Nucleus accumbens (tissue), 56 donors: ENCODE measurements at regions not wholly inside any gene's neighbourhood (a gene's known extent, or its start where the extent isn't known, plus 50 kb on each side); places are given as distances from the start of the nearest gene placed in this dataset.

Experiments used
- DNase-seq, 56 donors: peaks; one replicate each; lab custom pipeline; 2025; lab: John Stamatoyannopoulos, UW

DNA sequence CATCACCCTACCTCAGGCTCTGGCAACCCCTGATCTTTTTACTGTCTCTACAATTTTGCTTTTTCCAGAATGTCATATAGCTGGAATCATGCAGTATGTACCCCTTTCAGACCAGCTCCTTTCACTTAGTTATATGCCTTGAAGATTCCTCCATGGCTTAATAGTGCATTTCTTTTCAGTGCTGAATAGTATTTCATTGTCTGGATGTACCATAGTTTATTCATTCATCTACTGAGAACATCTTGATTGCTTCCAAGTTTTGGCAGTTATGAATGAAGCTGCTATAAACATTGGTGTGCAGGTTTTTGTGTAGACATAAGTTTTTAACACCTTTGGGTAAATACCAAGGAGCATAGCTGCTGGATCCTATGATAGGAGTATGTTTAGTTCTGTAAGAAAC is 50.8 kb upstream of the ANP32A start:
- DNase-seq, result no peak

DNA sequence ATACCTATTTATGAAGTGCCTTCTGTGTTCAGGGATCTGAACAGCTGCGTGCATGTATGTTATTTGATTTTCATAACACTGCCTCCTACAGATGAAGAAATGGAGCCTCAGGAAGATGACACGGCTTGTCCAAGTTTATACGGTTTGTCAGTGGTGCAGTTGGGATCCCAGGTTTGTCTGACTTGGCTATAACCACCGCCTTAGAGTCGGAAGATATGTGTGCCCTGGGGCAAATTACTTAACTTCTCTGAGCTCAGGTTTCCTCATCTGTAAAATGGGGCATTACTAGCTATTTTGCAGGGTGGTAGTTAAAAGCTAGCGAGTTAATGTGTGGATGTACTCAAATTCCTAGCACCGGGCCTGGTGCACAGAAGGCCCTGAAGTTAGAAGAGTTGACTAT is 54.1 kb upstream of the ANP32A start:
- DNase-seq, result no peak

DNA sequence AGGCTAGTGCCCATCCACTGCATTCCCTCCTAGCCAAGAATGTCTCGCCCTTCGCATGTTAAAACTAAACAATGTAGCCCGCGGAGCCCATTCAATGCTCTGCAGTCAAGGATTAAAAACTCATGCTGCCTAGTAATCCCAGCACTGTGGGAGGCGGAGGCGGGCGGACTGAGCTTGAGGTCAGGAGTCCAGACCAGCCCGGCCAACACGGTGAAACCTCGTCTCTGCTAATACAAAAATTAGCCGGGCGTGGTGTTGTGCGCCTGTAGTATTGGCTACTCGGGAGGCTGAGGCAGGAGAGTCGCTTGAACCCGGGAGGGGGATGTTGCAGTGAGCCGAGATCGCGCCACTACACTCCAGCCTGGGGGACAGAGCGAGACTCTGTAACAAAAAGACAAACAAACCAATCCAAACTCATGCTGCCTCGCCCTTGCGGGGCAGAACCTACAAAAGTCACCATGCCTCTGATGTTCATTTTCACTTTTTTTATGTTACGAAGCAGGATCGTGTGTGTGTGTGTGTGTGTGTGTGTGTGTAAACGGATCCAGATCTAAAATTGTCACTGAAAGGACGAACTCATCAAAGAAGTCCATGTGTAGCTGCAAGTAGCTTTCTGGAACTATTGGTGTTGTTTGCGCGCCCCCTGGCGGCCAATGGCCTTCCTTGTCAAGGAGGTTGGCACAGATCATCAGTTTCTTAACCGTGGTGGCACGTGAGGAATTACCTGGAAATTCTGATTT is 54.8 kb upstream of the SPESP1 start:
- DNase-seq, result peak in 55 of 56 donors; percentile 20 to 95 (median 80)

DNA sequence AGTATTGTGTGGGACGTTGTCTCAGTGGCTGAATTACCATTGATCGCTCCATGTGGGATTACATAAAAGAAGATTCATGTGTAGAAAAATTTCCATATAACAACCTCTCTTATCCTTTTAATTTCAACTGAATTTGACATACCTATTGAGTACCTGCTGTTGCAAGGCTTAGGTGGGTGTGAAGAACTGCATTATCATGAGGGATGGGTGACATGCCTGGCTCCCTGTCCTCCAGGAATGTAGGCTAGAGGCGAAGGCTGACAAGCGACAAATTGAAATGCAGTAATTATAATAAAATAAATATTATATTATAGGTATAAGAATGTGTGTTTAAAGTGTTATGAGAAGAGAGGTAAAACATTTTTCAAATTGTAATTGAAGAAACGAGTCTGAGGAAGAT is 52.7 kb upstream of the SPESP1 start:
- peak in 10 of 56 donors; percentile 2 to 38 (median 16) for DNase-seq

DNA sequence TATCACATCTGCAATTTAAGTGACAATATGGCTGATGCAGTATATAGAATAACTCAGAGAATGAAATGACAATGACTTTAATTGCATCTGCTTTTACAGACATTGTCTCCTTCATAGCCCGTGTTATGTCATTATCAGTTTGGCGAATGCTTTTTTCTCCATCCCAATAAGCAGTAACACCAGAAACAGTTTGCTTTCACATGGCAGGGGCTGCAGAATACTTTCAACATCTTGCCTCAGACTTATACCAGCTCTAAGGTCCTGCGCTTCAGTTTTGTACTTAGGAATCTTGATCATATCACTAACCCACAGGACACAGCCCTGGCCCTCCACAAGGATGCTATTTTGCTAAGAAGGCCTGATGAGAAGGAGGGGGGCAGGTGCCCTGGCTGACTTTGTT is 49.9 kb upstream of the SPESP1 start:
- no peak for DNase-seq
